H1 (cell line): ENCODE measurements at regions not wholly inside any gene's neighbourhood (a gene's known extent, or its start where the extent isn't known, plus 50 kb on each side); places are given as distances from the start of the nearest gene placed in this dataset.

Source experiments
- CTCF ChIA-PET: fragments of 300-600 bp; sonication (Branson Sonifier 250); formaldehyde crosslinking; loops from one replicate; lab custom pipeline; 2021; ENCODE audit not compliant: partially characterized antibody; lab: Charles Lee
- POLR2A ChIA-PET: fragments of 300-600 bp; sonication (Branson Sonifier 250); formaldehyde crosslinking; loops from one replicate; lab custom pipeline; 2021; ENCODE audit warnings: inconsistent platforms; ENCODE audit not compliant: partially characterized antibody; lab: Charles Lee
- DNase-seq, 2 experiments: peaks; one replicate each; pipeline versions ENCODE4 v3.0.0 to v3.0.0-alpha.2; 2010 to 2022; ENCODE audit warnings: low spot score in 2 of 2, low read depth in 1 of 2, mixed read lengths in 1 of 2
- FAIRE-seq: peaks from 2 replicates; lab custom pipeline; 2011; peaks lifted over from hg19 to GRCh38; lab: Jason Lieb, UNC
- H2AFZ ChIP-seq: 2 replicates; pipeline ENCODE4 v1.8.1; 2012; ENCODE audit warnings: low read length, inconsistent platforms
- H2AK5ac ChIP-seq: 2 replicates; pipeline ENCODE4 v1.6.1; 2013; ENCODE audit warnings: low read depth, low read length
- H2BK120ac ChIP-seq: replicated peaks from 2 replicates; pipeline ENCODE3; 2013; ENCODE audit warnings: low read depth, low read length, inconsistent platforms
- H2BK12ac ChIP-seq: 2 replicates; pipeline ENCODE4 v1.6.1; 2013; ENCODE audit warnings: low read depth, low read length
- H2BK15ac ChIP-seq: 2 replicates; pipeline ENCODE4 v1.6.1; 2013; ENCODE audit warnings: low read length
- H2BK20ac ChIP-seq: 2 replicates; pipeline ENCODE4 v1.6.1; 2013; ENCODE audit warnings: low read length
- H2BK5ac ChIP-seq: 2 replicates; pipeline ENCODE4 v1.6.1; 2013; ENCODE audit warnings: low read depth, low read length
- H3K14ac ChIP-seq: 2 replicates; pipeline ENCODE4 v1.6.1; 2013; ENCODE audit warnings: inconsistent platforms; ENCODE audit not compliant: insufficient read length
- H3K18ac ChIP-seq: 2 replicates; pipeline ENCODE4 v1.6.1; 2013; ENCODE audit warnings: low read length; ENCODE audit errors: extremely low read depth
- H3K23ac ChIP-seq: 2 replicates; pipeline ENCODE4 v1.6.1; 2013; ENCODE audit warnings: inconsistent platforms; ENCODE audit not compliant: insufficient read length
- H3K23me2 ChIP-seq: 2 replicates; pipeline ENCODE4 v1.6.1; 2013; ENCODE audit warnings: low read depth, low read length
- H3K27ac ChIP-seq: 2 replicates; pipeline ENCODE4 v1.6.1; 2011; ENCODE audit warnings: low read depth, low read length, inconsistent platforms
- H3K27me3 ChIP-seq, 4 experiments: replicated peaks in 1 of 4; 1 replicate in 1 of 4; 2 replicates in 3 of 4; pipeline versions ENCODE4 v1.6.1 to v1.8.1; 2011 to 2013; ENCODE audit warnings: low read length in 3 of 4, mild to moderate bottlenecking in 3 of 4, inconsistent platforms in 2 of 4, mixed read lengths in 2 of 4, moderate library complexity in 1 of 4; ENCODE audit not compliant: control insufficient read depth in 3 of 4, insufficient read depth in 3 of 4; ENCODE audit errors: extremely low read depth in 1 of 4
- H3K36me3 ChIP-seq, 4 experiments: 2 replicates each; pipeline versions ENCODE4 v1.6.1 to v1.8.1; 2011 to 2013; ENCODE audit warnings: mild to moderate bottlenecking in 4 of 4, low read length in 3 of 4, moderate library complexity in 2 of 4, control low read depth in 1 of 4, inconsistent platforms in 1 of 4; ENCODE audit not compliant: insufficient read depth in 4 of 4, control insufficient read depth in 2 of 4
- H3K4ac ChIP-seq: replicated peaks from 2 replicates; pipeline ENCODE3; 2013; ENCODE audit warnings: low read length, low read depth, mixed read lengths, inconsistent platforms; ENCODE audit not compliant: insufficient read length
- H3K4me1 ChIP-seq, 4 experiments: replicated peaks in 1 of 4; 1 replicate in 1 of 4; 2 replicates in 3 of 4; pipeline versions ENCODE4 v1.6.1 to v1.8.1; 2011 to 2013; ENCODE audit warnings: low read length in 3 of 4, inconsistent platforms in 2 of 4, mixed read lengths in 1 of 4; ENCODE audit not compliant: insufficient read depth in 4 of 4, control insufficient read depth in 3 of 4
- H3K4me2 ChIP-seq, 2 experiments: 2 replicates each; pipeline versions ENCODE4 v1.6.1 to v1.8.1; 2011 to 2013; ENCODE audit warnings: low read depth in 2 of 2, low read length in 2 of 2, control low read depth in 1 of 2, inconsistent platforms in 1 of 2, mild to moderate bottlenecking in 1 of 2; ENCODE audit not compliant: insufficient read depth in 1 of 2
- H3K4me3 ChIP-seq, 4 experiments: fragments of 200-600, 300-600 bp in 1 of 4; sonication (generic), shearing (Covaris generic), sonication (Bioruptor Twin) in 1 of 4; 2 replicates each; pipeline versions ENCODE4 v1.5.1 to v1.8.1; 2011 to 2016; ENCODE audit warnings: low read length in 4 of 4, low read depth in 3 of 4, control low read depth in 2 of 4, inconsistent platforms in 2 of 4, mild to moderate bottlenecking in 2 of 4, mixed read lengths in 1 of 4, moderate library complexity in 1 of 4; ENCODE audit not compliant: insufficient read depth in 2 of 4; ENCODE audit errors: extremely low read depth in 1 of 4
- H3K56ac ChIP-seq: replicated peaks from 2 replicates; pipeline ENCODE3; 2013; ENCODE audit warnings: low read depth, mild to moderate bottlenecking, mixed read lengths, low read length, inconsistent platforms; ENCODE audit not compliant: insufficient read length
- H3K79me1 ChIP-seq: 2 replicates; pipeline ENCODE4 v1.6.1; 2013; ENCODE audit warnings: low read depth, low read length, control low read depth
- H3K79me2 ChIP-seq, 2 experiments: 2 replicates each; pipeline versions ENCODE4 v1.6.1 to v1.8.1; 2012 to 2013; ENCODE audit warnings: low read length in 2 of 2, mild to moderate bottlenecking in 2 of 2, inconsistent platforms in 1 of 2; ENCODE audit not compliant: insufficient read depth in 2 of 2, control insufficient read depth in 1 of 2
- H3K9ac ChIP-seq, 4 experiments: replicated peaks in 1 of 4; 1 replicate in 1 of 4; 2 replicates in 3 of 4; pipeline versions ENCODE4 v1.6.1 to v1.8.1; 2011 to 2013; ENCODE audit warnings: low read depth in 3 of 4, low read length in 3 of 4, control low read depth in 2 of 4, mild to moderate bottlenecking in 2 of 4, moderate library complexity in 2 of 4, inconsistent platforms in 1 of 4; ENCODE audit errors: extremely low read depth in 1 of 4
- H3K9me3 ChIP-seq, 2 experiments: 2 replicates each; pipeline versions ENCODE4 v1.6.1 to v1.8.1; 2012 to 2013; ENCODE audit warnings: mild to moderate bottlenecking in 2 of 2, moderate library complexity in 2 of 2, control low read depth in 1 of 2, inconsistent platforms in 1 of 2, low read depth in 1 of 2, low read length in 1 of 2, mixed read lengths in 1 of 2; ENCODE audit not compliant: insufficient read depth in 2 of 2
- H4K20me1 ChIP-seq, 2 experiments: replicated peaks in 1 of 2; 2 replicates each; pipeline versions ENCODE3 to v1.8.1; 2011 to 2013; ENCODE audit warnings: inconsistent platforms in 2 of 2, low read length in 2 of 2, mild to moderate bottlenecking in 1 of 2; ENCODE audit not compliant: insufficient read depth in 2 of 2, control insufficient read depth in 1 of 2
- H4K5ac ChIP-seq: 2 replicates; pipeline ENCODE4 v1.6.1; 2013; ENCODE audit warnings: low read length, low read depth, mixed read lengths, inconsistent platforms; ENCODE audit not compliant: insufficient read length
- H4K8ac ChIP-seq: 2 replicates; pipeline ENCODE4 v1.8.0; 2013; ENCODE audit warnings: mild to moderate bottlenecking, moderate library complexity, low read length, inconsistent platforms; ENCODE audit not compliant: insufficient read depth; ENCODE audit errors: extremely low read depth
- H4K91ac ChIP-seq: replicated peaks from 2 replicates; pipeline ENCODE3; 2013; ENCODE audit warnings: low read length, mixed read lengths, inconsistent platforms; ENCODE audit not compliant: insufficient read length
- ATF2 ChIP-seq: IDR thresholded peaks from 2 replicates; pipeline ENCODE4 v1.6.1; 2012; ENCODE audit warnings: low read length, inconsistent platforms
- BACH1 ChIP-seq: IDR thresholded peaks from 2 replicates; pipeline ENCODE4 v1.6.1; 2012; ENCODE audit warnings: low read length, improper control_type of control experiment
- PHF8 ChIP-seq: fragments of 200-600 bp; sonication (generic); conservative IDR thresholded peaks from 2 replicates; pipeline ENCODE4 v1.7.1; 2012; ENCODE audit warnings: low read depth, mild to moderate bottlenecking, inconsistent platforms, low read length, moderate library complexity
- POLR2AphosphoS5 ChIP-seq: IDR thresholded peaks from 2 replicates; pipeline ENCODE4 v1.6.1; 2011; ENCODE audit warnings: low read depth, low read length
- SAP30 ChIP-seq: fragments of 300-600 bp; sonication (generic); IDR thresholded peaks from 2 replicates; pipeline ENCODE4 v1.7.1; 2012; ENCODE audit warnings: low read length, moderate library complexity, mild to moderate bottlenecking, inconsistent platforms; ENCODE audit not compliant: insufficient read depth, insufficient replicate concordance
- SIN3A ChIP-seq, 2 experiments: IDR thresholded peaks in 1 of 2; conservative IDR thresholded peaks in 1 of 2; 2 replicates each; pipeline ENCODE4 v1.6.1; 2011 to 2012; ENCODE audit warnings: low read length in 2 of 2, improper control_type of control experiment in 1 of 2, low read depth in 1 of 2, mild to moderate bottlenecking in 1 of 2
- WGBS, 2 experiments: shearing (Covaris generic) in 1 of 2; methylation state at CpG; one replicate each; pipeline versions ENCODE4 v1.1.6 to v1.1.7; 2013 to 2015; ENCODE audit warnings: low lambda C conversion rate in 2 of 2, mixed read lengths in 2 of 2, inconsistent platforms in 1 of 2, low coverage in 1 of 2, missing lambda C conversion rate in 1 of 2; ENCODE audit not compliant: insufficient replicate concordance in 2 of 2, insufficient coverage in 1 of 2, insufficient read length in 1 of 2; ENCODE audit errors: extremely low coverage in 1 of 2, missing lambda C conversion rate in 1 of 2; 5-methylcytosine and 5-hydroxymethylcytosine counted together

- no peak overlapping the region for H4K8ac ChIP-seq
- no peak overlapping the region for H2AFZ ChIP-seq
- no peak overlapping the region for H3K18ac ChIP-seq
- H3K9me3 ChIP-seq = peaks cover 3 to 7% of the 10 kb centered on the region in 2 experiments; a peak in 3 of 4 replicates
- no peak overlapping the region for H3K56ac ChIP-seq
- H4K20me1 ChIP-seq = no peaks in the 10 kb centered on the region
- no peak for DNase-seq
- no peak overlapping the region for H2BK12ac ChIP-seq
- H3K79me1 ChIP-seq = no peaks in the 10 kb centered on the region
- H3K4me2 ChIP-seq = no peak overlapping the region
- H2BK5ac ChIP-seq = no peak overlapping the region
- H3K14ac ChIP-seq = no peak overlapping the region
- no peaks in the 10 kb centered on the region for H3K23me2 ChIP-seq
- no peak overlapping the region for H3K9ac ChIP-seq
- no peak overlapping the region for H2BK15ac ChIP-seq
- H2AK5ac ChIP-seq = no peak overlapping the region
- H3K23ac ChIP-seq = no peak overlapping the region
- 90% methylated on average over 9 of the region's 9 CpGs; no CpG with 5 or more reads in 1 of the 2 experiments for WGBS, 2 experiments
- no peak overlapping the region for H4K91ac ChIP-seq
- H3K4me3 ChIP-seq = no peak overlapping the region
- no peaks in the 10 kb centered on the region for H3K36me3 ChIP-seq
- no peaks in the 10 kb centered on the region for H3K79me2 ChIP-seq
- no peak overlapping the region for H2BK20ac ChIP-seq
- ChIA-PET CTCF (interaction anchor here (0.5 to 1.9 kb wide), 6 partner anchors 8 to 213 kb away, joined by 3 to 7 read pairs (median 4); no protein-coding TSS in a partner anchor), POLR2A (no interaction called here)
- no peak for FAIRE-seq
- TF ChIP-seq POLR2AphosphoS5 (no peak), PHF8 (no peak), SAP30 (no peak), ATF2 (no peak), BACH1 (no peak), SIN3A (conservative IDR thresholded peaks at IDR 0.05 in 1 of 2, IDR thresholded peaks at IDR 0.05 in 1 of 2; ENCODE audit: low read depth in 1 of 2, low read length in 2 of 2) (no peak)
- no peak overlapping the region for H3K27ac ChIP-seq
- no peaks in the 10 kb centered on the region for H3K4me1 ChIP-seq
- H4K5ac ChIP-seq = no peak overlapping the region
- H3K27me3 ChIP-seq = no peaks in the 10 kb centered on the region
- no peak overlapping the region for H3K4ac ChIP-seq
- no peak overlapping the region for H2BK120ac ChIP-seq
Observed at GRCh38 chr19:13581576-13581975, 75.3 kb upstream of the CACNA1A start.
